HG03025 (cell line): ENCODE measurements at regions not wholly inside any gene's neighbourhood (a gene's known extent, or its start where the extent isn't known, plus 50 kb on each side); places are given as distances from the start of the nearest gene placed in this dataset.
"Not testable (repeated sequence)": the region's sequence is repeated elsewhere in the genome, so short reads cannot be mapped to it uniquely, and the experiment has no call there.

Experiments used
- ATAC-seq: cut with Tn5 transposase; IDR thresholded peaks from one replicate; pipeline ENCODE4 v1.9.1; 2021; ENCODE audit warnings: mild to moderate bottlenecking, moderate library complexity; ENCODE audit not compliant: unreplicated experiment, low FRiP score

GRCh38 chr7:29619111-29619510, 55.5 kb downstream of the PRR15 start:
- no peak for ATAC-seq

GRCh38 chr7:29619848-29620555, 56.4 kb downstream of the PRR15 start:
- no peak for ATAC-seq

GRCh38 chr7:29620556-29620930, 56.9 kb downstream of the PRR15 start:
- ATAC-seq: no peak

GRCh38 chr7:29622335-29623265, 59.0 kb downstream of the PRR15 start:
- ATAC-seq: no peak

GRCh38 chr7:29623973-29624372, 60.3 kb downstream of the PRR15 start:
- ATAC-seq: no peak

- no peak for ATAC-seq
Measured at GRCh38 chr7:29626730-29627129, 63.1 kb downstream of the PRR15 start.

GRCh38 chr7:29627631-29628030, 64.0 kb downstream of the PRR15 start:
- no peak for ATAC-seq

GRCh38 chr7:29629507-29629906, 65.9 kb downstream of the PRR15 start:
- ATAC-seq: no peak

- ATAC-seq: not testable (repeated sequence)
Measured at GRCh38 chr7:29635067-29636008, 71.7 kb downstream of the PRR15 start.

- no peak for ATAC-seq
Measured at GRCh38 chr7:29636009-29636351, 72.3 kb downstream of the PRR15 start.

GRCh38 chr7:29637374-29637773, 73.7 kb downstream of the PRR15 start:
- no peak for ATAC-seq

- ATAC-seq: not testable (repeated sequence)
Measured at GRCh38 chr7:29638841-29639240, 75.2 kb downstream of the PRR15 start.

GRCh38 chr7:29639386-29639785, 75.8 kb downstream of the PRR15 start:
- no peak for ATAC-seq

GRCh38 chr7:29639886-29640595, 76.4 kb downstream of the PRR15 start:
- ATAC-seq: no peak

- no peak for ATAC-seq
Measured at GRCh38 chr7:29641651-29642050, 78.0 kb downstream of the PRR15 start.

- no peak for ATAC-seq
Measured at GRCh38 chr7:29642494-29643155, 79.0 kb downstream of the PRR15 start.

- ATAC-seq: not testable (repeated sequence)
Measured at GRCh38 chr7:29646116-29646515, 82.5 kb downstream of the PRR15 start.

- no peak for ATAC-seq
Measured at GRCh38 chr7:29647020-29647654, 83.5 kb downstream of the PRR15 start.

- ATAC-seq: not testable (repeated sequence)
Measured at GRCh38 chr7:29647691-29648210, 84.1 kb downstream of the PRR15 start.
